SW480 (cell line): ENCODE measurements at regions not wholly inside any gene's neighbourhood (a gene's known extent, or its start where the extent isn't known, plus 50 kb on each side); places are given as distances from the start of the nearest gene placed in this dataset.
"Not testable (repeated sequence)": the region's sequence is repeated elsewhere in the genome, so short reads cannot be mapped to it uniquely, and the experiment has no call there.

ENCODE experiments used
- DNase-seq: peaks from one replicate; pipeline ENCODE4 v3.0.0-alpha.2; 2016; ENCODE audit warnings: low spot score

- DNase-seq = peak; percentile 1
These were observed 571.7 kb upstream of the TGIF2LX start for GRCh38 chrX:89350024-89350423.

- DNase-seq = not testable (repeated sequence)
These were observed 551.8 kb upstream of the TGIF2LX start for GRCh38 chrX:89369904-89370303.

- not testable (repeated sequence) for DNase-seq
These were observed 528.7 kb upstream of the TGIF2LX start for GRCh38 chrX:89393004-89393403.

- DNase-seq = not testable (repeated sequence)
These were observed 518.9 kb upstream of the TGIF2LX start for GRCh38 chrX:89402818-89403217.

- DNase-seq = not testable (repeated sequence)
These were observed 516.6 kb upstream of the TGIF2LX start for GRCh38 chrX:89405148-89405547.

GRCh38 chrX:89416930-89417329 lies 504.8 kb upstream of the TGIF2LX start:
- not testable (repeated sequence) for DNase-seq

- DNase-seq = not testable (repeated sequence)
These were observed 489.0 kb upstream of the TGIF2LX start for GRCh38 chrX:89432652-89433231.
